HCT116 (cell line): ENCODE measurements at regions not wholly inside any gene's neighbourhood (a gene's known extent, or its start where the extent isn't known, plus 50 kb on each side); places are given as distances from the start of the nearest gene placed in this dataset.

Experiments used
- ATAC-seq: fragments of 200-7000 bp; cut with Tn5 transposase; 2 replicates; pipeline ENCODE4 v1.9.1; 2020; ENCODE audit warnings: mild to moderate bottlenecking, moderate library complexity
- BruUV-seq: library from RNA; stranded (reverse); fragments of 400-500 nt; replicated peaks from 2 replicates; lab custom pipeline; 2021; lab: Mats Ljungman, UMichigan
- CTCF ChIA-PET: fragments of 300-600 bp; sonication (Branson Sonifier 250); formaldehyde crosslinking; loops from one replicate; lab custom pipeline; 2021; ENCODE audit warnings: antibody characterized with exemption; lab: Charles Lee
- POLR2A ChIA-PET: fragments of 300-600, 350-600 bp; sonication (Branson Sonifier 250); formaldehyde crosslinking; loops from one replicate; lab custom pipeline; 2021; ENCODE audit warnings: antibody characterized with exemption; lab: Charles Lee
- RAD21 ChIA-PET, 2 experiments: fragments of 300-600 bp; sonication (Branson Sonifier 250); formaldehyde crosslinking; loops; one replicate each; lab custom pipeline; 2023; ENCODE audit warnings: low total read pairs in 2 of 2; ENCODE audit not compliant: uncharacterized antibody in 2 of 2, unreplicated experiment in 2 of 2, low non-redundant PET in 1 of 2; lab: Charles Lee
- DNase-seq: peaks from one replicate; pipeline ENCODE4 v3.0.0-alpha.2; 2010; ENCODE audit warnings: low read depth, low spot score
- H2AFZ ChIP-seq: fragments of 200-600 bp; shearing (Covaris generic), sonication (generic); 2 replicates; pipeline ENCODE4 v1.6.1; 2017; ENCODE audit warnings: low read depth, mixed run types, mixed read lengths, antibody characterized with exemption, low read length; ENCODE audit not compliant: poor library complexity, severe bottlenecking
- H3K27ac ChIP-seq: 2 replicates; pipeline ENCODE4 v1.5.1; 2012; ENCODE audit warnings: low read depth, low read length
- H3K27me3 ChIP-seq: fragments of 200-600 bp; sonication (generic); 2 replicates; pipeline ENCODE4 v1.6.1; 2016; ENCODE audit warnings: mixed run types, low read length, mixed read lengths; ENCODE audit not compliant: insufficient read depth
- H3K36me3 ChIP-seq, 2 experiments: fragments of 200-500 bp in 1 of 2; fragments of 200-600 bp in 1 of 2; sonication (Bioruptor generic) in 1 of 2; sonication (generic) in 1 of 2; 2 replicates each; pipeline versions ENCODE4 v1.5.1 to v1.6.1; 2014 to 2016; ENCODE audit warnings: low read length in 2 of 2, inconsistent platforms in 1 of 2, mixed read lengths in 1 of 2, mixed run types in 1 of 2; ENCODE audit not compliant: insufficient read depth in 2 of 2, control insufficient read depth in 1 of 2
- H3K4me1 ChIP-seq, 2 experiments: fragments of 200-600 bp in 1 of 2; sonication (generic) in 1 of 2; 2 replicates each; pipeline versions ENCODE4 v1.5.1 to v1.6.1; 2012 to 2017; ENCODE audit warnings: low read length in 2 of 2, inconsistent platforms in 1 of 2, mild to moderate bottlenecking in 1 of 2, mixed read lengths in 1 of 2, mixed run types in 1 of 2, moderate library complexity in 1 of 2; ENCODE audit not compliant: insufficient read depth in 2 of 2, control insufficient read depth in 1 of 2
- H3K4me2 ChIP-seq: fragments of 200-600 bp; sonication (generic); 2 replicates; pipeline ENCODE4 v1.6.1; 2017; ENCODE audit warnings: mixed run types, low read length, mixed read lengths
- H3K4me3 ChIP-seq, 2 experiments: fragments of 200-600 bp in 1 of 2; sonication (generic) in 1 of 2; replicated peaks in 1 of 2; 2 replicates each; pipeline ENCODE4 v1.5.1; 2011 to 2016; ENCODE audit warnings: low read length in 2 of 2, control low read depth in 1 of 2, low read depth in 1 of 2, mild to moderate bottlenecking in 1 of 2, mixed read lengths in 1 of 2, mixed run types in 1 of 2
- H3K79me2 ChIP-seq: fragments of 200-600 bp; sonication (generic); 2 replicates; pipeline ENCODE4 v1.6.1; 2017; ENCODE audit warnings: mild to moderate bottlenecking, mixed run types, low read length, moderate library complexity, mixed read lengths; ENCODE audit not compliant: insufficient read depth
- H3K9ac ChIP-seq: fragments of 200-600 bp; sonication (generic); 2 replicates; pipeline ENCODE4 v1.6.1; 2016; ENCODE audit warnings: low read length, mixed read lengths
- H3K9me2 ChIP-seq: fragments of 200-600 bp; sonication (generic), shearing (Covaris generic); 2 replicates; pipeline ENCODE4 v1.6.1; 2017; ENCODE audit warnings: mixed run types, mild to moderate bottlenecking, moderate library complexity; ENCODE audit not compliant: insufficient read depth
- H3K9me3 ChIP-seq, 2 experiments: fragments of 200-500 bp in 1 of 2; fragments of 200-600 bp in 1 of 2; sonication (Bioruptor generic) in 1 of 2; sonication (generic) in 1 of 2; 2 replicates each; pipeline ENCODE4 v1.6.1; 2014 to 2017; ENCODE audit warnings: low read length in 2 of 2, mixed read lengths in 2 of 2, inconsistent platforms in 1 of 2, low read depth in 1 of 2, mild to moderate bottlenecking in 1 of 2, mixed run types in 1 of 2, moderate library complexity in 1 of 2; ENCODE audit not compliant: control insufficient read depth in 1 of 2, insufficient read depth in 1 of 2
- H4K20me1 ChIP-seq: fragments of 200-600 bp; sonication (generic), shearing (Covaris generic); 2 replicates; pipeline ENCODE4 v1.6.1; 2017; ENCODE audit warnings: mixed run types, mild to moderate bottlenecking, moderate library complexity; ENCODE audit not compliant: insufficient read depth
- CEBPB ChIP-seq: IDR thresholded peaks from 2 replicates; pipeline ENCODE4 v1.6.1; 2012; ENCODE audit warnings: low read depth
- CTCF ChIP-seq, 3 experiments: fragments of 200-600 bp in 1 of 3; sonication (generic) in 1 of 3; IDR thresholded peaks in 2 of 3; conservative IDR thresholded peaks in 1 of 3; 2 replicates each; pipeline ENCODE4 v1.5.1; 2012 to 2017; ENCODE audit warnings: low read depth in 2 of 3, low read length in 2 of 3, antibody characterized with exemption in 1 of 3, borderline replicate concordance in 1 of 3, control low read depth in 1 of 3, mild to moderate bottlenecking in 1 of 3, mixed read lengths in 1 of 3, mixed run types in 1 of 3, moderate library complexity in 1 of 3; ENCODE audit not compliant: insufficient read depth in 1 of 3
- EGR1 ChIP-seq: IDR thresholded peaks from 2 replicates; pipeline ENCODE4 v1.6.1; 2012; ENCODE audit warnings: low read depth
- ELF1 ChIP-seq: IDR thresholded peaks from 2 replicates; pipeline ENCODE4 v1.6.1; 2012; ENCODE audit warnings: low read depth, borderline replicate concordance
- FOSL1 ChIP-seq: IDR thresholded peaks from 2 replicates; pipeline ENCODE4 v1.6.1; 2012; ENCODE audit warnings: low read depth
- JUND ChIP-seq: IDR thresholded peaks from 2 replicates; pipeline ENCODE4 v1.6.1; 2012
- POLR2AphosphoS5 ChIP-seq: IDR thresholded peaks from 2 replicates; pipeline ENCODE4 v1.6.1; 2011; ENCODE audit warnings: mild to moderate bottlenecking, low read depth, low read length, moderate library complexity
- RAD21 ChIP-seq: IDR thresholded peaks from 2 replicates; pipeline ENCODE4 v1.6.1; 2012; ENCODE audit warnings: low read depth, mild to moderate bottlenecking
- REST ChIP-seq: IDR thresholded peaks from 2 replicates; pipeline ENCODE4 v1.6.1; 2012; ENCODE audit warnings: low read depth
- SIN3A ChIP-seq: IDR thresholded peaks from 2 replicates; pipeline ENCODE4 v1.6.1; 2012; ENCODE audit warnings: low read depth
- ZFX ChIP-seq: fragments of 450-650 bp; IDR thresholded peaks from 2 replicates; pipeline ENCODE4 v1.6.1; 2017
- intact Hi-C: fragments of 100-400 bp; cut with micrococcal nuclease; formaldehyde crosslinking; loops from 2 replicates; pipeline ENCODE4 v1.10.0; 2022

GRCh38 chr19:28045621-28046020, 1167.3 kb downstream of the UQCRFS1 start:
- Histone ChIP-seq H3K27me3 (no peaks in the 10 kb centered on the region), H3K9me3 (peaks cover 5 to 49% of the 10 kb centered on the region in 2 experiments; a peak in 2 of 4 replicates), H3K4me2 (no peak overlapping the region), H3K79me2 (no peaks in the 10 kb centered on the region), H3K36me3 (no peaks in the 10 kb centered on the region), H3K27ac (no peak overlapping the region), H3K9ac (no peak overlapping the region), H3K9me2 (no peaks in the 10 kb centered on the region), H4K20me1 (no peaks in the 10 kb centered on the region), H3K4me3 (no peak overlapping the region), H2AFZ (no peak overlapping the region), H3K4me1 (no peaks in the 10 kb centered on the region)
- no peak for TF ChIP-seq CEBPB
- TF ChIP-seq RAD21, result no peak
- no peak for TF ChIP-seq EGR1
- TF ChIP-seq POLR2AphosphoS5, result no peak
- TF ChIP-seq ZFX, result no peak
- no peak for TF ChIP-seq CTCF (IDR thresholded peaks at IDR 0.05 in 2 of 3, conservative IDR thresholded peaks at IDR 0.05 in 1 of 3; ENCODE audit: borderline replicate concordance in 1 of 3, insufficient read depth in 1 of 3, low read depth in 2 of 3, low read length in 2 of 3)
- no peak for TF ChIP-seq ELF1
- no peak for TF ChIP-seq REST
- TF ChIP-seq JUND, result no peak
- no peak for TF ChIP-seq FOSL1
- no peak for TF ChIP-seq SIN3A
- ATAC-seq (no peak), DNase-seq (no peak)
- intact Hi-C loops, result no loop called here
- ChIA-PET POLR2A (no interaction called here), CTCF (no interaction called here), RAD21 (no interaction called here)
- no TSS peak for BruUV-seq
